ENCODE measurements at regions not wholly inside any gene's neighbourhood (a gene's known extent, or its start where the extent isn't known, plus 50 kb on each side); places are given as distances from the start of the nearest gene placed in this dataset.
A peak's percentile ranks its signal among the peaks of the same experiment; 100 is the strongest.

GRCh38 chr5:53424686-53425615 lies 55.5 kb upstream of the FST start:
- Mint-ChIP-seq H3K36me3 (no peaks in the 10 kb centered on the region), H3K9me3 (no peaks in the 10 kb centered on the region), H3K27ac (no peak overlapping the region), H3K4me3 (no peak overlapping the region), H3K27me3 (no peaks in the 10 kb centered on the region), H3K4me1 (no peaks in the 10 kb centered on the region)
- CTCF ChIA-PET: no interaction called here
- no peak for DNase-seq

DNA sequence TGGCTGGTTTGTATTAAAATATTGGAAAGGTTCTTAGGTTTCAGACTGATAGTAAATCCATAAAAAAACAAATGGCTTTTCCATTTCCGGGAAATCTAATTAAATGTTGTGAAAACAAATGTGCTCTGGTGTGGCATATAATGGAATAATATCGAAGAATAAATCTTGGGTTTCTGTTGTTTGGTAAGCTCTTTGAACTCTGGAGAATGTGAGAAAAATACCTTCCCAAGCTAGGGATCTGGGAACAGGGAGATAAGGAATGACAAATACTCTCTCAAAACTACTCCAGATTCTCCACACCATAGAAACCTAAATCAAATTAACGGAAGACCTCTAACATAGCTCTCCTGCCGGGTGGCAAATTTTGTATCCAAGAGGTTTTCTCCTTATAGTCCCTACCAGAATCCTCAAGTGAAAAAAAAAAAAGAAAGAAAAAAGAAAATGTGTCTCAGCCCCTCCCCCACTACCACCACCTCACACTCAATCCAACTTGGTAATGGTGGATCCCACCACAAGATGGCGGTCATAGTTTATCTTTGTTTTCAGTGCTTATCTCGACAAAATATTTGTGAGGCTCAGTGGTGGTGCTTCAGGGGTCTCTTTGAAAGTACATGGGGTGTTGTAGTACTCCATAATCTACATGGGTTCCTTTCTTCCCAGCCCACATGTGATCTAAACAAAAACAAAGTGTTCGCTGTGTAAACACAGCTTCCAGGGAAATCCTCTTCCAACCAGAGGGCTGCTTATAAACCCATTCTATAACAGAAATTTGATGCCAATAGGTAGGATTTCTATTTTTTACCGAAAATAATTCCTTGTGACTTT lies 54.5 kb upstream of the FST start:
- no peak overlapping the region for H3K4me3 Mint-ChIP-seq
- no peaks in the 10 kb centered on the region for H3K9me3 Mint-ChIP-seq
- H3K4me1 Mint-ChIP-seq: no peaks in the 10 kb centered on the region

DNA sequence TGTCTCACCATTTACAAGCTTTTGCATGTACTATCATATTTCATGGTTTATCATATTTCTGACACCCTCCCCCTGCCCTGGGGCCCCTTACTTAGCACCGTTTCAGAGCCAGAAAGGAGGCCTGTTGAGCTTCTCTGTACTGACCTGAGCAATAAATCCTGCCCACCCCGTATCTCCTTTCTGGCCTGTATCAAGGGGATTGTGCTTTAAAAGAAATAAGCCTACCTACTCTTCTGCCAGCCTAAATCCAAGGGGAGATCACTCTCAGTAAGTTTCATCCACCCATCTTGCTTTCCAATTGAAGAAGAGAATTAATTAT lies 54.0 kb upstream of the FST start:
- no peaks in the 10 kb centered on the region for H3K36me3 Mint-ChIP-seq
- H3K27ac Mint-ChIP-seq: no peak overlapping the region
- no peak for DNase-seq
- H3K4me3 Mint-ChIP-seq: no peak overlapping the region
- H3K4me1 Mint-ChIP-seq: no peaks in the 10 kb centered on the region
- CTCF ChIA-PET: interaction anchor here (1.0 to 1.3 kb wide), 3 partner anchors 792 to 808 kb away, joined by 3 to 4 read pairs (median 4); no protein-coding TSS in a partner anchor
- no peaks in the 10 kb centered on the region for H3K9me3 Mint-ChIP-seq
- peaks cover 3% of the 10 kb centered on the region for H3K27me3 Mint-ChIP-seq

More for the DNA sequence above, 54.5 kb upstream of the FST start:
- peak; percentile 39 for DNase-seq
- CTCF ChIA-PET: interaction anchor here (1.1 to 1.3 kb wide), 2 partner anchors 803 to 808 kb away, joined by 4 read pairs; no protein-coding TSS in a partner anchor
- Mint-ChIP-seq H3K27me3 (peaks cover 3% of the 10 kb centered on the region), H3K36me3 (no peaks in the 10 kb centered on the region), H3K27ac (no peak overlapping the region)

- Mint-ChIP-seq H3K9me3 (no peaks in the 10 kb centered on the region), H3K27me3 (peaks cover 3% of the 10 kb centered on the region), H3K4me3 (no peak overlapping the region), H3K4me1 (no peaks in the 10 kb centered on the region), H3K36me3 (no peaks in the 10 kb centered on the region), H3K27ac (no peak overlapping the region)
- no peak for DNase-seq
- CTCF ChIA-PET: interaction anchor here (0.6 to 1.3 kb wide), 4 partner anchors 114 to 808 kb away, joined by 3 to 4 read pairs (median 4); no protein-coding TSS in a partner anchor
Measured at GRCh38 chr5:53426878-53427277, 53.6 kb upstream of the FST start.

DNA sequence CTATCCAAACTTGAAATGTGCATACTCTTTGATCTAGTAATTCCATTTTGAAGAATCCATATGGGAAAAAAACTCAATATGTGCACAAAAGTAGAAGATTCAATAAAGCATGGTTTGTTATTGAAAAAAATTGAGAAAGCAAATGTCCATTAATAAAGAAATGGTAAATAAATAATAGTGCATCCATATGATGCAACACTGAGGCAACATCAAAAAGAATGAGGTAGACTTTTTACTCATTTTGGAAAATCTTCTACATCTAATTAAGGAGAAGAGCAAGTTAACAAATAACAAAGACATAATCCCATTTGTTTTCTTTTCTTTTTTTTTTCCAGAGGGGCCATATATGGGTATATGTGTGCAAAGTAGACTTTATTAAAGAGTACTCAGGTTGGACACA lies 52.5 kb upstream of the FST start:
- Mint-ChIP-seq H3K36me3 (no peaks in the 10 kb centered on the region), H3K4me3 (no peak overlapping the region), H3K27me3 (peaks cover 3% of the 10 kb centered on the region), H3K27ac (no peak overlapping the region), H3K4me1 (no peaks in the 10 kb centered on the region), H3K9me3 (no peaks in the 10 kb centered on the region)
- DNase-seq: no peak
- CTCF ChIA-PET: interaction anchor here (0.6 kb wide), 1 partner anchor 35 kb away, joined by 3 read pairs; no protein-coding TSS in a partner anchor

- Mint-ChIP-seq H3K27ac (no peak overlapping the region), H3K27me3 (peaks cover 3% of the 10 kb centered on the region), H3K9me3 (no peaks in the 10 kb centered on the region), H3K36me3 (no peaks in the 10 kb centered on the region), H3K4me3 (no peak overlapping the region), H3K4me1 (no peaks in the 10 kb centered on the region)
- no peak for DNase-seq
- CTCF ChIA-PET: interaction anchor here (1.2 kb wide), 1 partner anchor 799 kb away, joined by 3 read pairs; no protein-coding TSS in a partner anchor
Measured at GRCh38 chr5:53429706-53430105, 50.7 kb upstream of the FST start.

DNA sequence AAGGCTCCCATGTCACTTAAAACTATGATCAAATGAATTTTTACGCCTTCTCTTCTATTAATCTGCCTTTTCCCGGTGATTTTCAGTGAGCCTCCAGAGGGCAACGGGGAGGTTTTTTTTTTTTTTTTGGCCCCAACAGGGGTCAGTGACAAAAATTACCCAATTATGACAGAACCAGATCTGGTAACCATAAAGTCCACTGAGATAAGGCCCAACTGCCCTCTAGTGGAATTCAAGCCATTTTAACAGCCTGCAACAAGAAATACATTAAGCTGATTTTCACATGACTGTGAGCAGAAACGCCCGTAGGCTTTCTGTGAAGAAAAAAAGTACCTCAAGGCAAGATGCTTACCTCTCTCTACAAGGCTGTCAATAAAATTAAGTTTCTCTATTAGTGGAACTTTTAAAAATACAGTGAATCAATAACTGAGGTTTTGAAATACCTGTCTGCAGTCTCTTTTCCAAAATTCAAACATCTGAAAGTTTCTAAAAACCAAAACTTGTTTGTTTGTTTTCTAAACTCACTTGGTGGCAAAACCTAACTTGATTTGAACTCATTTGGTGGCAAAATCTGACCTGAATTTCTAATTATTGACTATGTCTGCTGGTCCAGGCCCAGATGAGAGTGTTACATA lies 49.7 kb upstream of the FST start:
- Mint-ChIP-seq H3K4me3 (no peak overlapping the region), H3K36me3 (no peaks in the 10 kb centered on the region), H3K27me3 (peaks cover 10% of the 10 kb centered on the region), H3K27ac (no peak overlapping the region), H3K4me1 (no peaks in the 10 kb centered on the region), H3K9me3 (no peaks in the 10 kb centered on the region)
- DNase-seq: no peak
- CTCF ChIA-PET: no interaction called here

All from activated naive CD4-positive, alpha-beta T cell treated with anti-CD3 and anti-CD28 coated beads, Interleukin-2, amount 10 ng/mL, durations not matched to agents 7 days and 5 days (primary cell).